H1 (cell line): ENCODE measurements at regions not wholly inside any gene's neighbourhood (a gene's known extent, or its start where the extent isn't known, plus 50 kb on each side); places are given as distances from the start of the nearest gene placed in this dataset.

Source experiments
- CTCF ChIA-PET: fragments of 300-600 bp; sonication (Branson Sonifier 250); formaldehyde crosslinking; loops from one replicate; lab custom pipeline; 2021; ENCODE audit not compliant: partially characterized antibody; lab: Charles Lee
- POLR2A ChIA-PET: fragments of 300-600 bp; sonication (Branson Sonifier 250); formaldehyde crosslinking; loops from one replicate; lab custom pipeline; 2021; ENCODE audit warnings: inconsistent platforms; ENCODE audit not compliant: partially characterized antibody; lab: Charles Lee
- DNase-seq, 2 experiments: peaks; one replicate each; pipeline versions ENCODE4 v3.0.0 to v3.0.0-alpha.2; 2010 to 2022; ENCODE audit warnings: low spot score in 2 of 2, low read depth in 1 of 2, mixed read lengths in 1 of 2
- FAIRE-seq: peaks from 2 replicates; lab custom pipeline; 2011; peaks lifted over from hg19 to GRCh38; lab: Jason Lieb, UNC
- H2AFZ ChIP-seq: 2 replicates; pipeline ENCODE4 v1.8.1; 2012; ENCODE audit warnings: low read length, inconsistent platforms
- H2AK5ac ChIP-seq: 2 replicates; pipeline ENCODE4 v1.6.1; 2013; ENCODE audit warnings: low read depth, low read length
- H2BK120ac ChIP-seq: replicated peaks from 2 replicates; pipeline ENCODE3; 2013; ENCODE audit warnings: low read depth, low read length, inconsistent platforms
- H2BK12ac ChIP-seq: 2 replicates; pipeline ENCODE4 v1.6.1; 2013; ENCODE audit warnings: low read depth, low read length
- H2BK15ac ChIP-seq: 2 replicates; pipeline ENCODE4 v1.6.1; 2013; ENCODE audit warnings: low read length
- H2BK20ac ChIP-seq: 2 replicates; pipeline ENCODE4 v1.6.1; 2013; ENCODE audit warnings: low read length
- H2BK5ac ChIP-seq: 2 replicates; pipeline ENCODE4 v1.6.1; 2013; ENCODE audit warnings: low read depth, low read length
- H3K14ac ChIP-seq: 2 replicates; pipeline ENCODE4 v1.6.1; 2013; ENCODE audit warnings: inconsistent platforms; ENCODE audit not compliant: insufficient read length
- H3K18ac ChIP-seq: 2 replicates; pipeline ENCODE4 v1.6.1; 2013; ENCODE audit warnings: low read length; ENCODE audit errors: extremely low read depth
- H3K23ac ChIP-seq: 2 replicates; pipeline ENCODE4 v1.6.1; 2013; ENCODE audit warnings: inconsistent platforms; ENCODE audit not compliant: insufficient read length
- H3K23me2 ChIP-seq: 2 replicates; pipeline ENCODE4 v1.6.1; 2013; ENCODE audit warnings: low read depth, low read length
- H3K27ac ChIP-seq: 2 replicates; pipeline ENCODE4 v1.6.1; 2011; ENCODE audit warnings: low read depth, low read length, inconsistent platforms
- H3K27me3 ChIP-seq, 4 experiments: replicated peaks in 1 of 4; 1 replicate in 1 of 4; 2 replicates in 3 of 4; pipeline versions ENCODE4 v1.6.1 to v1.8.1; 2011 to 2013; ENCODE audit warnings: low read length in 3 of 4, mild to moderate bottlenecking in 3 of 4, inconsistent platforms in 2 of 4, mixed read lengths in 2 of 4, moderate library complexity in 1 of 4; ENCODE audit not compliant: control insufficient read depth in 3 of 4, insufficient read depth in 3 of 4; ENCODE audit errors: extremely low read depth in 1 of 4
- H3K36me3 ChIP-seq, 4 experiments: 2 replicates each; pipeline versions ENCODE4 v1.6.1 to v1.8.1; 2011 to 2013; ENCODE audit warnings: mild to moderate bottlenecking in 4 of 4, low read length in 3 of 4, moderate library complexity in 2 of 4, control low read depth in 1 of 4, inconsistent platforms in 1 of 4; ENCODE audit not compliant: insufficient read depth in 4 of 4, control insufficient read depth in 2 of 4
- H3K4ac ChIP-seq: replicated peaks from 2 replicates; pipeline ENCODE3; 2013; ENCODE audit warnings: low read length, low read depth, mixed read lengths, inconsistent platforms; ENCODE audit not compliant: insufficient read length
- H3K4me1 ChIP-seq, 4 experiments: replicated peaks in 1 of 4; 1 replicate in 1 of 4; 2 replicates in 3 of 4; pipeline versions ENCODE4 v1.6.1 to v1.8.1; 2011 to 2013; ENCODE audit warnings: low read length in 3 of 4, inconsistent platforms in 2 of 4, mixed read lengths in 1 of 4; ENCODE audit not compliant: insufficient read depth in 4 of 4, control insufficient read depth in 3 of 4
- H3K4me2 ChIP-seq, 2 experiments: 2 replicates each; pipeline versions ENCODE4 v1.6.1 to v1.8.1; 2011 to 2013; ENCODE audit warnings: low read depth in 2 of 2, low read length in 2 of 2, control low read depth in 1 of 2, inconsistent platforms in 1 of 2, mild to moderate bottlenecking in 1 of 2; ENCODE audit not compliant: insufficient read depth in 1 of 2
- H3K4me3 ChIP-seq, 4 experiments: fragments of 200-600, 300-600 bp in 1 of 4; sonication (generic), shearing (Covaris generic), sonication (Bioruptor Twin) in 1 of 4; 2 replicates each; pipeline versions ENCODE4 v1.5.1 to v1.8.1; 2011 to 2016; ENCODE audit warnings: low read length in 4 of 4, low read depth in 3 of 4, control low read depth in 2 of 4, inconsistent platforms in 2 of 4, mild to moderate bottlenecking in 2 of 4, mixed read lengths in 1 of 4, moderate library complexity in 1 of 4; ENCODE audit not compliant: insufficient read depth in 2 of 4; ENCODE audit errors: extremely low read depth in 1 of 4
- H3K56ac ChIP-seq: replicated peaks from 2 replicates; pipeline ENCODE3; 2013; ENCODE audit warnings: low read depth, mild to moderate bottlenecking, mixed read lengths, low read length, inconsistent platforms; ENCODE audit not compliant: insufficient read length
- H3K79me1 ChIP-seq: 2 replicates; pipeline ENCODE4 v1.6.1; 2013; ENCODE audit warnings: low read depth, low read length, control low read depth
- H3K79me2 ChIP-seq, 2 experiments: 2 replicates each; pipeline versions ENCODE4 v1.6.1 to v1.8.1; 2012 to 2013; ENCODE audit warnings: low read length in 2 of 2, mild to moderate bottlenecking in 2 of 2, inconsistent platforms in 1 of 2; ENCODE audit not compliant: insufficient read depth in 2 of 2, control insufficient read depth in 1 of 2
- H3K9ac ChIP-seq, 4 experiments: replicated peaks in 1 of 4; 1 replicate in 1 of 4; 2 replicates in 3 of 4; pipeline versions ENCODE4 v1.6.1 to v1.8.1; 2011 to 2013; ENCODE audit warnings: low read depth in 3 of 4, low read length in 3 of 4, control low read depth in 2 of 4, mild to moderate bottlenecking in 2 of 4, moderate library complexity in 2 of 4, inconsistent platforms in 1 of 4; ENCODE audit errors: extremely low read depth in 1 of 4
- H3K9me3 ChIP-seq, 2 experiments: 2 replicates each; pipeline versions ENCODE4 v1.6.1 to v1.8.1; 2012 to 2013; ENCODE audit warnings: mild to moderate bottlenecking in 2 of 2, moderate library complexity in 2 of 2, control low read depth in 1 of 2, inconsistent platforms in 1 of 2, low read depth in 1 of 2, low read length in 1 of 2, mixed read lengths in 1 of 2; ENCODE audit not compliant: insufficient read depth in 2 of 2
- H4K20me1 ChIP-seq, 2 experiments: replicated peaks in 1 of 2; 2 replicates each; pipeline versions ENCODE3 to v1.8.1; 2011 to 2013; ENCODE audit warnings: inconsistent platforms in 2 of 2, low read length in 2 of 2, mild to moderate bottlenecking in 1 of 2; ENCODE audit not compliant: insufficient read depth in 2 of 2, control insufficient read depth in 1 of 2
- H4K5ac ChIP-seq: 2 replicates; pipeline ENCODE4 v1.6.1; 2013; ENCODE audit warnings: low read length, low read depth, mixed read lengths, inconsistent platforms; ENCODE audit not compliant: insufficient read length
- H4K8ac ChIP-seq: 2 replicates; pipeline ENCODE4 v1.8.0; 2013; ENCODE audit warnings: mild to moderate bottlenecking, moderate library complexity, low read length, inconsistent platforms; ENCODE audit not compliant: insufficient read depth; ENCODE audit errors: extremely low read depth
- H4K91ac ChIP-seq: replicated peaks from 2 replicates; pipeline ENCODE3; 2013; ENCODE audit warnings: low read length, mixed read lengths, inconsistent platforms; ENCODE audit not compliant: insufficient read length
- BCL11A ChIP-seq, 2 experiments: IDR thresholded peaks; one replicate each; pipeline ENCODE4 v1.6.1; 2011; ENCODE audit warnings: low read depth in 2 of 2, low read length in 2 of 2, mild to moderate bottlenecking in 2 of 2
- CHD1 ChIP-seq: IDR thresholded peaks from 2 replicates; pipeline ENCODE4 v1.6.1; 2012; ENCODE audit warnings: low read depth, low read length, improper control_type of control experiment
- CHD2 ChIP-seq: IDR thresholded peaks from 2 replicates; pipeline ENCODE4 v1.6.1; 2012; ENCODE audit warnings: low read length, improper control_type of control experiment
- CTBP2 ChIP-seq: IDR thresholded peaks from 2 replicates; pipeline ENCODE4 v1.7.0; 2011; ENCODE audit warnings: borderline replicate concordance, mild to moderate bottlenecking, moderate library complexity, mixed read lengths, low read length; ENCODE audit not compliant: insufficient read depth, insufficient read length
- GABPA ChIP-seq: IDR thresholded peaks from 2 replicates; pipeline ENCODE4 v1.6.1; 2011; ENCODE audit warnings: mild to moderate bottlenecking, low read length, moderate library complexity, borderline replicate concordance; ENCODE audit not compliant: insufficient read depth
- HDAC2 ChIP-seq, 2 experiments: fragments of 300-600 bp in 1 of 2; sonication (generic) in 1 of 2; IDR thresholded peaks; 2 replicates each; pipeline ENCODE4 v1.6.1; 2011 to 2012; ENCODE audit warnings: low read depth in 2 of 2, low read length in 2 of 2, mild to moderate bottlenecking in 2 of 2, moderate library complexity in 2 of 2, borderline replicate concordance in 1 of 2, inconsistent platforms in 1 of 2
- HDAC6 ChIP-seq: IDR thresholded peaks from one replicate; pipeline ENCODE4 v1.7.1; 2012; ENCODE audit warnings: low read depth, mild to moderate bottlenecking, inconsistent platforms, low read length, moderate library complexity
- KDM1A ChIP-seq: fragments of 200-600, 300-600 bp; sonication (generic); IDR thresholded peaks from 2 replicates; pipeline ENCODE4 v1.7.1; 2016; ENCODE audit warnings: mild to moderate bottlenecking, low read length, borderline replicate concordance
- POLR2A ChIP-seq, 2 experiments: IDR thresholded peaks; 1 replicate in 1 of 2; 2 replicates in 1 of 2; pipeline ENCODE4 v1.6.1; 2011; ENCODE audit warnings: low read depth in 2 of 2, low read length in 2 of 2, mild to moderate bottlenecking in 2 of 2; ENCODE audit errors: control extremely low read depth in 1 of 2
- POLR2AphosphoS5 ChIP-seq: IDR thresholded peaks from 2 replicates; pipeline ENCODE4 v1.6.1; 2011; ENCODE audit warnings: low read depth, low read length
- SIN3A ChIP-seq, 2 experiments: IDR thresholded peaks in 1 of 2; conservative IDR thresholded peaks in 1 of 2; 2 replicates each; pipeline ENCODE4 v1.6.1; 2011 to 2012; ENCODE audit warnings: low read length in 2 of 2, improper control_type of control experiment in 1 of 2, low read depth in 1 of 2, mild to moderate bottlenecking in 1 of 2
- SP4 ChIP-seq: IDR thresholded peaks from 2 replicates; pipeline ENCODE4 v1.6.1; 2012; ENCODE audit warnings: low read length, inconsistent platforms
- TAF7 ChIP-seq: optimal IDR thresholded peaks from 2 replicates; pipeline ENCODE3; 2011; ENCODE audit warnings: low read depth, mild to moderate bottlenecking, inconsistent platforms, low read length, moderate library complexity, borderline replicate concordance
- YY1 ChIP-seq: IDR thresholded peaks from 2 replicates; pipeline ENCODE4 v1.6.1; 2011; ENCODE audit warnings: low read depth, mild to moderate bottlenecking, low read length
- ZNF274 ChIP-seq: IDR thresholded peaks from 2 replicates; pipeline ENCODE4 v1.7.0; 2012; ENCODE audit warnings: low read length, borderline replicate concordance; ENCODE audit errors: extremely low read depth
- WGBS, 2 experiments: shearing (Covaris generic) in 1 of 2; methylation state at CpG; one replicate each; pipeline versions ENCODE4 v1.1.6 to v1.1.7; 2013 to 2015; ENCODE audit warnings: low lambda C conversion rate in 2 of 2, mixed read lengths in 2 of 2, inconsistent platforms in 1 of 2, low coverage in 1 of 2, missing lambda C conversion rate in 1 of 2; ENCODE audit not compliant: insufficient replicate concordance in 2 of 2, insufficient coverage in 1 of 2, insufficient read length in 1 of 2; ENCODE audit errors: extremely low coverage in 1 of 2, missing lambda C conversion rate in 1 of 2; 5-methylcytosine and 5-hydroxymethylcytosine counted together

- no peaks in the 10 kb centered on the region for H3K9me3 ChIP-seq
- no peak overlapping the region for H3K4me3 ChIP-seq
- no peak overlapping the region for H2AFZ ChIP-seq
- H2BK120ac ChIP-seq: no peak overlapping the region
- no peak overlapping the region for H2BK20ac ChIP-seq
- no peak overlapping the region for H2AK5ac ChIP-seq
- 98% methylated on average over 7 of the region's 7 CpGs; no CpG with 5 or more reads in 1 of the 2 experiments for WGBS, 2 experiments
- no peak overlapping the region for H3K27ac ChIP-seq
- CTCF ChIA-PET: interaction anchor here (1.2 kb wide), 1 partner anchor 138 kb away, joined by 3 read pairs; no protein-coding TSS in a partner anchor
- H3K27me3 ChIP-seq: no peaks in the 10 kb centered on the region
- no peak overlapping the region for H3K14ac ChIP-seq
- H3K4me2 ChIP-seq: no peak overlapping the region
- no peak overlapping the region for H2BK12ac ChIP-seq
- H3K9ac ChIP-seq: no peak overlapping the region
- H3K79me1 ChIP-seq: no peaks in the 10 kb centered on the region
- DNase-seq (no peak), FAIRE-seq (no peak)
- H3K23me2 ChIP-seq: no peaks in the 10 kb centered on the region
- H3K4ac ChIP-seq: no peak overlapping the region
- H3K23ac ChIP-seq: no peak overlapping the region
- H3K18ac ChIP-seq: no peak overlapping the region
- no peaks in the 10 kb centered on the region for H3K36me3 ChIP-seq
- H4K20me1 ChIP-seq: no peaks in the 10 kb centered on the region
- no peak overlapping the region for H4K8ac ChIP-seq
- no peak overlapping the region for H4K5ac ChIP-seq
- H4K91ac ChIP-seq: no peak overlapping the region
- H3K4me1 ChIP-seq: peaks cover 0 to 2% (median 0%) of the 10 kb centered on the region in 4 experiments; a peak in 1 of 7 replicates
- no peak overlapping the region for H3K56ac ChIP-seq
- POLR2A ChIA-PET: interaction anchor here (1.7 kb wide), 1 partner anchor 9 kb away, joined by 4 read pairs; no protein-coding TSS in a partner anchor
- no peak overlapping the region for H2BK5ac ChIP-seq
- no peaks in the 10 kb centered on the region for H3K79me2 ChIP-seq
- no peak overlapping the region for H2BK15ac ChIP-seq
- TF ChIP-seq CHD1 (no peak), GABPA (no peak), POLR2AphosphoS5 (no peak), HDAC2 (IDR thresholded peaks at IDR 0.05; ENCODE audit: borderline replicate concordance in 1 of 2, low read depth in 2 of 2, low read length in 2 of 2) (no peak), CTBP2 (no peak), KDM1A (no peak), HDAC6 (no peak), SP4 (no peak), TAF7 (no peak), YY1 (no peak), POLR2A (IDR thresholded peaks at IDR 0.05; ENCODE audit: control extremely low read depth in 1 of 2, low read depth in 2 of 2, low read length in 2 of 2) (no peak), BCL11A (IDR thresholded peaks at IDR 0.05; ENCODE audit: low read depth in 2 of 2, low read length in 2 of 2) (no peak), SIN3A (conservative IDR thresholded peaks at IDR 0.05 in 1 of 2, IDR thresholded peaks at IDR 0.05 in 1 of 2; ENCODE audit: low read depth in 1 of 2, low read length in 2 of 2) (no peak), ZNF274 (no peak), CHD2 (no peak)
These were observed 498.2 kb upstream of the SOX5 start for GRCh38 chr12:24447678-24448077.
